Muscle layer of colon (tissue), 2 donors: ENCODE measurements at regions not wholly inside any gene's neighbourhood (a gene's known extent, or its start where the extent isn't known, plus 50 kb on each side); places are given as distances from the start of the nearest gene placed in this dataset.

ENCODE experiments used
- H3K27ac ChIP-seq: one replicate; pipeline ENCODE4 v1.7.0; 2013; ENCODE audit warnings: low read depth, mild to moderate bottlenecking, low read length, moderate library complexity
- H3K27me3 ChIP-seq, 2 donors: one replicate each; pipeline ENCODE4 v1.7.0; 2013; ENCODE audit warnings: low read length in 2 of 2, mild to moderate bottlenecking in 2 of 2; ENCODE audit not compliant: insufficient read depth in 2 of 2, control insufficient read depth in 1 of 2
- H3K36me3 ChIP-seq: one replicate; pipeline ENCODE4 v1.7.0; 2013; ENCODE audit warnings: mild to moderate bottlenecking, low read length; ENCODE audit not compliant: insufficient read depth
- H3K4me1 ChIP-seq: one replicate; pipeline ENCODE4 v1.7.0; 2013; ENCODE audit warnings: mild to moderate bottlenecking, low read length; ENCODE audit not compliant: insufficient read depth
- H3K4me3 ChIP-seq, 2 donors: one replicate each; pipeline ENCODE4 v1.7.0; 2013; ENCODE audit warnings: low read length in 2 of 2, low read depth in 1 of 2, mild to moderate bottlenecking in 1 of 2, moderate library complexity in 1 of 2
- H3K9ac ChIP-seq: one replicate; pipeline ENCODE4 v1.7.0; 2013; ENCODE audit warnings: low read length
- H3K9me3 ChIP-seq: one replicate; pipeline ENCODE4 v1.7.0; 2013; ENCODE audit warnings: mild to moderate bottlenecking, low read length
- donor health status: abdominal sarcoma.
- donor health status: Adenocarcinoma of cecum.

- Histone ChIP-seq H3K4me3 (no peak overlapping the region), H3K4me1 (peaks cover 27% of the 10 kb centered on the region), H3K27ac (no peak overlapping the region), H3K9me3 (no peaks in the 10 kb centered on the region), H3K36me3 (no peaks in the 10 kb centered on the region), H3K9ac (no peak overlapping the region), H3K27me3 (no peaks in the 10 kb centered on the region)
Measured at GRCh38 chr6:56339524-56339923, 92.1 kb upstream of the COL21A1 start.

DNA sequence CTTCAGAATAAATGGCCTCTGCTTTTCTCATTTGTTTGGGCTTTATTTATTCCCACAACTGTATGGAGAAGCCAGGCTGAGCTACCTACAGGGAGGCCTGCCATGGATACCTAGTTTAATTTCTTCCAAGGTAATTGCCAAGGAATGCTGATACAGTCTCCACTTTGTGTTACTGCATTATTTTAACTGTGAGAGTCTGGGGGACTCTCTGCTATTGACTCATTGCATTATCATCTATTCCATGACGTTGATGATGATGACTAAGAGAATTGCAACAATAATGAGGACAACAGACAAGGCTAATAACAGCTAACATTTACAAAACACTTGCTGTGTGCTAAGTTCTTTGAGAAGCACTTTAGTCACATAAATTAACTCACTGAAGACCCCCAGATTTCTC, 88.3 kb upstream of the COL21A1 start:
- Histone ChIP-seq H3K4me1 (peaks cover 18% of the 10 kb centered on the region), H3K36me3 (no peaks in the 10 kb centered on the region), H3K27me3 (no peaks in the 10 kb centered on the region), H3K9ac (no peak overlapping the region), H3K27ac (no peak overlapping the region), H3K4me3 (no peak overlapping the region), H3K9me3 (no peaks in the 10 kb centered on the region)

- Histone ChIP-seq H3K27ac (no peak overlapping the region), H3K9ac (no peak overlapping the region), H3K27me3 (no peaks in the 10 kb centered on the region)
Measured at GRCh38 chr6:56334937-56335336, 87.6 kb upstream of the COL21A1 start.

GRCh38 chr6:56329271-56330050, 82.1 kb upstream of the COL21A1 start:
- no peaks in the 10 kb centered on the region for H3K27me3 ChIP-seq
- H3K9me3 ChIP-seq, result no peaks in the 10 kb centered on the region
- no peak overlapping the region for H3K4me3 ChIP-seq
- peaks cover 5% of the 10 kb centered on the region for H3K4me1 ChIP-seq
- H3K36me3 ChIP-seq, result no peaks in the 10 kb centered on the region
- no peak overlapping the region for H3K27ac ChIP-seq
- H3K9ac ChIP-seq, result no peak overlapping the region

More at GRCh38 chr6:56334937-56335336, 87.6 kb upstream of the COL21A1 start:
- Histone ChIP-seq H3K4me1 (peaks cover 15% of the 10 kb centered on the region), H3K4me3 (no peak overlapping the region), H3K36me3 (no peaks in the 10 kb centered on the region), H3K9me3 (no peaks in the 10 kb centered on the region)

DNA sequence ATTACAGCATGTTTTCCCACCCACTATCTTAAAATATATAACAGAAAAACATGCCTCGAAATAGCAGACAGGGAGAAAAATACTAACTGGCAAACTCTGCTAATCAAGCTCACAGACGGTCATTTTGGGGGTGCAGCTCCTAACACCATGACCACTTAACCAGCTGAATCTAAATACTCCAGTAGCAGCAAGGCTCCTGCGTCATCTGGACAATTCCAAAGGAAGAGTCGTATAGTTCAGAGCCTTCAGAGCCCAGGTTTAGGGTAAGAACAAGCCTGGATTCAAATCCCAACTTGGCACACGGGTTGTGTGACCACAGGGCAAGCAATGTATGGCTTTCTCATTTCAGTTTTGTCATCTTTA, 81.3 kb upstream of the COL21A1 start:
- no peaks in the 10 kb centered on the region for H3K27me3 ChIP-seq
- H3K4me1 ChIP-seq, result peaks cover 5% of the 10 kb centered on the region
- H3K9ac ChIP-seq, result no peak overlapping the region
- H3K4me3 ChIP-seq, result no peak overlapping the region
- no peaks in the 10 kb centered on the region for H3K9me3 ChIP-seq
- no peaks in the 10 kb centered on the region for H3K36me3 ChIP-seq
- H3K27ac ChIP-seq, result no peak overlapping the region

DNA sequence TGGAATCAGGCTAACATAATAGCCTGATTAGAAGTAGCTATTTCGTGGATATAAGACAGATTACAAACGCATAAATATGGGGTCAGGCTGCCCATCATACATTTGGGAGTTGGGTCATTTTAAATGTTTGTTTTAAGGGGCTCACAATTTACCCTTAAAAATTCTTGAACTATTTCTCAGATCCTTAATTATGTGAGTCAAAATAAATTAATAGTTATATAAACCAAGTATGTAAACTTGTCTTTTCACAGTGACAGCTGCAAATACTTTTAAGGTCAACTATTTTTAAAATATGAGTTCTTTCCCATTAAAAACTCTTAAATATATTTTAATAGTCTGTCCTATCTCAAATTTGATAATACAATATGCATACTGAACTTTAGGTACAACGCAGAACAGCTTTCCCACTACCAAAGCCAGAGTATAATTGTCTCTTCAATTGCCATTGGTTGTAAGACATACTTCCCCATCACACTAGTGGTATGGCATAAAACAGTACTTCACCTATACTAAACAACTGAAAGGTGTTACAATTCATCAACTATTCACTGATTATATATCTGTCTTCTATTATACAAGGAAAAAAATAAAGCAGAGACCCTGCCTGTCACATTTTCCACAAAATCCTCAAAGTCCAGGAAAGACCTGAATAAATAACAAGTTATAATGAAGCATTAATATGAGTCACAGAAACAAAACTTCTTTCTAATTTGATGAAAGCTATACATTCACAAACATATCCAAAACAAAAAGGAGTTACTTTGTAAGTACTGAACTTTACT, 80.8 kb upstream of the COL21A1 start:
- H3K36me3 ChIP-seq, result no peaks in the 10 kb centered on the region
- no peak overlapping the region for H3K27ac ChIP-seq
- peaks cover 5% of the 10 kb centered on the region for H3K4me1 ChIP-seq
- H3K9ac ChIP-seq, result no peak overlapping the region
- H3K9me3 ChIP-seq, result no peaks in the 10 kb centered on the region
- H3K27me3 ChIP-seq, result no peaks in the 10 kb centered on the region
- no peak overlapping the region for H3K4me3 ChIP-seq

DNA sequence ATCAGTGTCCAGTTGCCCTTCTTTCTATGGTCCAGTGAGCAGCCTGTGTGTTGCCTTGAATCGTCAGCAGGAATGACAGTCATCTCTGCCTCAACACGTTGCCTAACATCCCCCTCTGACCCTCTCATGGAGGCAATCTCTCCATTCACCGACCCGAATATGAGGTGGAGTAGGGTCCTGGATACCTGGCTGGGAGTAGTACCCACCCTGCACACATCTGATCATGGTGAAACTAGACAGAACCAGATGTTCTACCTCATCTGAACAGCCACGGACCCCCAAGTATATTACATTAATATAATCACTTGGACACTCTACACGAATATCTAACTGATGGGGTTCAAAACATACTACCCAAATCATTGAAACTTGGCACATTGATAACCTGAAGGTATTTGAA, 77.0 kb upstream of the COL21A1 start:
- no peaks in the 10 kb centered on the region for H3K36me3 ChIP-seq
- H3K9ac ChIP-seq, result no peak overlapping the region
- no peak overlapping the region for H3K27ac ChIP-seq
- H3K4me3 ChIP-seq, result no peak overlapping the region
- H3K4me1 ChIP-seq, result peaks cover 4% of the 10 kb centered on the region
- H3K9me3 ChIP-seq, result no peaks in the 10 kb centered on the region
- no peaks in the 10 kb centered on the region for H3K27me3 ChIP-seq

DNA sequence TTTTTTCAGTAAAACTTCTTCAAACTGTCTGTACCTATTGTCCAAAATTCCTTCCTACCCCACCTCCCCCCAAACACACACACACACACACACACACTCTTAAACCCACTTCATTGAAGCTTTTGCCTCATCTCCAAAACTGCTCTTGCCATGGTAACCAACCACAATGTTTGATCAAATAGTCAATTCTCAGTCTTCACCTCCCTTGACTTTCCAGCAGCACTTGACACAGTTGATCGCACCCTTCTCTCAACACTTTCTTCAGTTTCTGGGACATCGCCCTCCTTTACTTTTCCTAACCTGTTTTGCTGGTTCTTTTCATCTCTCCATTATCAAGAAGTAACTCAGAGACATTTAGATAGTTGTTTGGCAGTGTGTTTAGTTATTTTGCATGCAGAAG, 71.5 kb upstream of the COL21A1 start:
- Histone ChIP-seq H3K36me3 (no peaks in the 10 kb centered on the region), H3K27me3 (no peaks in the 10 kb centered on the region), H3K9ac (no peak overlapping the region), H3K4me3 (no peak overlapping the region), H3K9me3 (no peaks in the 10 kb centered on the region), H3K4me1 (no peaks in the 10 kb centered on the region), H3K27ac (no peak overlapping the region)

DNA sequence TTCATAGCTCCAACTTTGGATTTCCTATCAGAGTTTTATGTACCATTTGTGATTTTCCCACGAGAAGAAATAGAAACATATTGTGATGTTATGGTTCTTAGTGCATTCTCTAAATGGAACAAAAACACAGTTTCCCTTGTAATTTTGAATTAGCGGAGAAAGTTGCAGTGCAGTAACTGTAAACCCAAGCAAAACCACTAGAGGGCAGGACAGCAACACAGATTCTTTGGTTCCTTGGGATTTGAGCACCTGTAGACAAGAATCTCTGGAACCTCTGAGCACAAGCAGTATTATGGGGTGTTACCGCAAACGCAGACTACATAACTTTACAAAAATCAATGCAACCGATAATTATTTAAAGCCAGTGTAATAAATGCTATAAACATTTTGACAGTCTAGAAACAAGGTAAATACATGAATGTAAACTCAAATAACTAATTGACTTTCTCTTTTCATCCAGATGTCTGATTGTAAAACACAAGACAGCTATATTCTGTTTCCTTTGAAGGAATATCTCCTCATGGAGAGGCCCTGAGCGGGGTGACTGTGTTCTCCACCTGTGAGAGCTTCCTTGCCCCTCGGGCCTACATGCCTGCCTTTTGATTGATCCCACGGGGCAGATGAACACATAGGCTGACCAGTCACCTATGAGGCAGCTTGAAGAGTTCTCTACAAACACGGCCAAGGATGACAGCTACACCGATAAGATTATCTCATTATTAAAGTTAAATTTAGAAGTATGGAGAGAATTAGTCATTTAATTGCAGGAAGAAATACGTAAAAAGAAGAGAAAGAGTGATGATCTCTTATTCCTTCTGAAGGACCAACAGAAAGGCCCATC, 67.5 kb upstream of the COL21A1 start:
- Histone ChIP-seq H3K9ac (no peak overlapping the region), H3K9me3 (no peaks in the 10 kb centered on the region), H3K27ac (no peak overlapping the region), H3K36me3 (no peaks in the 10 kb centered on the region), H3K4me3 (no peak overlapping the region), H3K4me1 (peaks cover 6% of the 10 kb centered on the region), H3K27me3 (no peaks in the 10 kb centered on the region)

GRCh38 chr6:56311533-56312448, 64.4 kb upstream of the COL21A1 start:
- Histone ChIP-seq H3K9ac (no peak overlapping the region), H3K4me1 (peaks cover 6% of the 10 kb centered on the region), H3K9me3 (no peaks in the 10 kb centered on the region), H3K27ac (no peak overlapping the region), H3K27me3 (no peaks in the 10 kb centered on the region), H3K4me3 (no peak overlapping the region), H3K36me3 (no peaks in the 10 kb centered on the region)
